ENCODE measurements at regions not wholly inside any gene's neighbourhood (a gene's known extent, or its start where the extent isn't known, plus 50 kb on each side); places are given as distances from the start of the nearest gene placed in this dataset.
A peak's percentile ranks its signal among the peaks of the same experiment; 100 is the strongest.
"Not testable (repeated sequence)": the region's sequence is repeated elsewhere in the genome, so short reads cannot be mapped to it uniquely, and the experiment has no call there.

- no peak overlapping the region for H3K27ac Mint-ChIP-seq
- DNase-seq (ENCODE audit: low spot score in 2 of 2) (no peak), ATAC-seq (no peak)
- no peak overlapping the region for H3K4me3 Mint-ChIP-seq
- no peaks in the 10 kb centered on the region for H3K9me3 Mint-ChIP-seq
- peaks cover 61% of the 10 kb centered on the region for H3K4me1 Mint-ChIP-seq
- H3K36me3 Mint-ChIP-seq = peaks cover 13% of the 10 kb centered on the region
Observed at GRCh38 chr3:5035113-5035512, 55.9 kb downstream of the BHLHE40 start.

GRCh38 chr3:5035692-5036391, 56.6 kb downstream of the BHLHE40 start:
- peak overlapping the region; percentile 69 for H3K4me3 Mint-ChIP-seq
- peaks cover 62% of the 10 kb centered on the region for H3K4me1 Mint-ChIP-seq
- H3K36me3 Mint-ChIP-seq = peaks cover 13% of the 10 kb centered on the region
- H3K9me3 Mint-ChIP-seq = no peaks in the 10 kb centered on the region
- DNase-seq (ENCODE audit: low spot score in 2 of 2) = no peak
- ATAC-seq = peak; percentile 48
- peak overlapping the region; percentile 99 for H3K27ac Mint-ChIP-seq

- peak overlapping the region; percentile 99 for H3K27ac Mint-ChIP-seq
- H3K4me1 Mint-ChIP-seq = peaks cover 60% of the 10 kb centered on the region
- no peak for ATAC-seq
- H3K9me3 Mint-ChIP-seq = no peaks in the 10 kb centered on the region
- peaks cover 13% of the 10 kb centered on the region for H3K36me3 Mint-ChIP-seq
- DNase-seq (ENCODE audit: low spot score in 2 of 2) = no peak
- peak overlapping the region; percentile 69 for H3K4me3 Mint-ChIP-seq
Observed at GRCh38 chr3:5036392-5036766, 57.1 kb downstream of the BHLHE40 start.

GRCh38 chr3:5036858-5037257, 57.6 kb downstream of the BHLHE40 start:
- Mint-ChIP-seq H3K9me3 (no peaks in the 10 kb centered on the region), H3K27ac (peak overlapping the region; percentile 99), H3K4me3 (peak overlapping the region; percentile 69), H3K36me3 (peaks cover 13% of the 10 kb centered on the region), H3K4me1 (peaks cover 56% of the 10 kb centered on the region)
- ATAC-seq = peak; percentile 65
- no peak for DNase-seq (ENCODE audit: low spot score in 2 of 2)

- ATAC-seq = no peak
- Mint-ChIP-seq H3K9me3 (no peaks in the 10 kb centered on the region), H3K4me3 (no peak overlapping the region), H3K36me3 (peaks cover 13% of the 10 kb centered on the region), H3K4me1 (peaks cover 56% of the 10 kb centered on the region), H3K27ac (peak overlapping the region; percentile 99)
- DNase-seq (ENCODE audit: low spot score in 2 of 2) = no peak
Observed at GRCh38 chr3:5039585-5039984, 60.3 kb downstream of the BHLHE40 start.

- H3K4me3 Mint-ChIP-seq = no peak overlapping the region
- peaks cover 13% of the 10 kb centered on the region for H3K36me3 Mint-ChIP-seq
- no peaks in the 10 kb centered on the region for H3K9me3 Mint-ChIP-seq
- peaks cover 42% of the 10 kb centered on the region for H3K4me1 Mint-ChIP-seq
- DNase-seq (ENCODE audit: low spot score in 2 of 2) = no peak
- H3K27ac Mint-ChIP-seq = no peak overlapping the region
- ATAC-seq = no peak
Observed at GRCh38 chr3:5041315-5041714, 62.1 kb downstream of the BHLHE40 start.

GRCh38 chr3:5045961-5046360, 66.7 kb downstream of the BHLHE40 start:
- H3K36me3 Mint-ChIP-seq = no peaks in the 10 kb centered on the region
- no peak for ATAC-seq
- no peak for DNase-seq (ENCODE audit: low spot score in 2 of 2)
- peaks cover 6% of the 10 kb centered on the region for H3K9me3 Mint-ChIP-seq
- H3K4me3 Mint-ChIP-seq = no peak overlapping the region
- no peak overlapping the region for H3K27ac Mint-ChIP-seq
- peaks cover 9% of the 10 kb centered on the region for H3K4me1 Mint-ChIP-seq

- Mint-ChIP-seq H3K4me3 (no peak overlapping the region), H3K4me1 (peaks cover 24% of the 10 kb centered on the region), H3K9me3 (peaks cover 6% of the 10 kb centered on the region), H3K27ac (no peak overlapping the region), H3K36me3 (peaks cover 5% of the 10 kb centered on the region)
- ATAC-seq (no peak), DNase-seq (ENCODE audit: low spot score in 2 of 2) (no peak)
Observed at GRCh38 chr3:5047764-5048419, 68.7 kb downstream of the BHLHE40 start.

GRCh38 chr3:5051772-5052171, 70.3 kb upstream of the ARL8B start:
- H3K27ac Mint-ChIP-seq = peak overlapping the region; percentile 59
- peak; percentile 94 for ATAC-seq

GRCh38 chr3:5052247-5052646, 69.8 kb upstream of the ARL8B start:
- DNase-seq (ENCODE audit: low spot score in 2 of 2) = no peak
- peak overlapping the region; percentile 59 for H3K27ac Mint-ChIP-seq
- peaks cover 5% of the 10 kb centered on the region for H3K36me3 Mint-ChIP-seq
- H3K4me1 Mint-ChIP-seq = peaks cover 55% of the 10 kb centered on the region
- H3K4me3 Mint-ChIP-seq = peak overlapping the region; percentile 15
- ATAC-seq = no peak
- H3K9me3 Mint-ChIP-seq = peaks cover 5% of the 10 kb centered on the region

More at GRCh38 chr3:5051772-5052171, 70.3 kb upstream of the ARL8B start:
- H3K4me1 Mint-ChIP-seq = peaks cover 51% of the 10 kb centered on the region
- peak overlapping the region; percentile 15 for H3K4me3 Mint-ChIP-seq
- H3K9me3 Mint-ChIP-seq = peaks cover 6% of the 10 kb centered on the region
- peaks cover 5% of the 10 kb centered on the region for H3K36me3 Mint-ChIP-seq
- no peak for DNase-seq (ENCODE audit: low spot score in 2 of 2)

- peaks cover 5% of the 10 kb centered on the region for H3K36me3 Mint-ChIP-seq
- H3K4me1 Mint-ChIP-seq = peaks cover 64% of the 10 kb centered on the region
- no peaks in the 10 kb centered on the region for H3K9me3 Mint-ChIP-seq
- H3K4me3 Mint-ChIP-seq = no peak overlapping the region
- ATAC-seq (no peak), DNase-seq (ENCODE audit: low spot score in 2 of 2) (no peak)
- H3K27ac Mint-ChIP-seq = peak overlapping the region; percentile 59
Observed at GRCh38 chr3:5053021-5053831, 68.9 kb upstream of the ARL8B start.

- Mint-ChIP-seq H3K36me3 (peaks cover 9% of the 10 kb centered on the region), H3K27ac (peak overlapping the region; percentile 78), H3K9me3 (no peaks in the 10 kb centered on the region), H3K4me3 (no peak overlapping the region), H3K4me1 (peaks cover 73% of the 10 kb centered on the region)
- DNase-seq (ENCODE audit: low spot score in 2 of 2) = no peak
- no peak for ATAC-seq
Observed at GRCh38 chr3:5054098-5054497, 68.0 kb upstream of the ARL8B start.

GRCh38 chr3:5054579-5054978, 67.5 kb upstream of the ARL8B start:
- ATAC-seq, H3K36me3 Mint-ChIP-seq: not testable (repeated sequence)
- peak overlapping the region; percentile 78 for H3K27ac Mint-ChIP-seq

GRCh38 chr3:5055357-5056110, 66.6 kb upstream of the ARL8B start:
- Mint-ChIP-seq H3K4me3 (peak overlapping the region; percentile 24), H3K27ac (peak overlapping the region; percentile 78), H3K4me1 (peaks cover 87% of the 10 kb centered on the region), H3K36me3 (peaks cover 9% of the 10 kb centered on the region), H3K9me3 (no peaks in the 10 kb centered on the region)
- DNase-seq (ENCODE audit: low spot score in 2 of 2) (no peak), ATAC-seq (no peak)

More at GRCh38 chr3:5054579-5054978, 67.5 kb upstream of the ARL8B start:
- DNase-seq (ENCODE audit: low spot score in 2 of 2); H3K4me3 Mint-ChIP-seq; H3K9me3 Mint-ChIP-seq: not testable (repeated sequence)
- H3K4me1 Mint-ChIP-seq = peaks cover 78% of the 10 kb centered on the region

GRCh38 chr3:5056111-5056391, 66.0 kb upstream of the ARL8B start:
- H3K4me1 Mint-ChIP-seq = peaks cover 82% of the 10 kb centered on the region
- H3K9me3 Mint-ChIP-seq = no peaks in the 10 kb centered on the region
- H3K4me3 Mint-ChIP-seq = no peak overlapping the region
- no peak for ATAC-seq
- peaks cover 9% of the 10 kb centered on the region for H3K36me3 Mint-ChIP-seq
- DNase-seq (ENCODE audit: low spot score in 2 of 2) = no peak
- H3K27ac Mint-ChIP-seq = peak overlapping the region; percentile 78
